ENCODE measurements at regions not wholly inside any gene's neighbourhood (a gene's known extent, or its start where the extent isn't known, plus 50 kb on each side); places are given as distances from the start of the nearest gene placed in this dataset.

- intact Hi-C loops (cut with micrococcal nuclease): no loop called here
- Histone ChIP-seq H3K4me3 (ENCODE audit: control extremely low read depth in 1 of 5, extremely low read depth in 1 of 5, insufficient read depth in 1 of 5, low read depth in 2 of 5, low read length in 4 of 5) (no peak overlapping the region), H3K36me3 (replicated peaks in 1 of 2; ENCODE audit: control extremely low read depth in 1 of 2, control insufficient read depth in 1 of 2, extremely low read depth in 1 of 2, insufficient read depth in 2 of 2, low read length in 1 of 2) (no peaks in the 10 kb centered on the region), H3K79me2 (ENCODE audit: control insufficient read depth, insufficient read depth, low read length) (no peaks in the 10 kb centered on the region), H3K9me3 (ENCODE audit: control extremely low read depth in 1 of 3, control insufficient read depth in 2 of 3, insufficient read depth in 1 of 3, low read length in 2 of 3) (no peaks in the 10 kb centered on the region), H3K27ac (ENCODE audit: low read length in 2 of 2) (no peak overlapping the region), H3K27me3 (replicated peaks in 1 of 4; ENCODE audit: control extremely low read depth in 1 of 4, control insufficient read depth in 3 of 4, insufficient read depth in 4 of 4, low read length in 3 of 4) (no peaks in the 10 kb centered on the region), H3K9ac (ENCODE audit: low read length) (no peak overlapping the region), H3K4me2 (replicated peaks; ENCODE audit: low read depth, low read length, poor library complexity, severe bottlenecking) (no peak overlapping the region), H3K4me1 (ENCODE audit: control insufficient read depth in 2 of 2, insufficient read depth in 2 of 2, low read length in 2 of 2) (no peaks in the 10 kb centered on the region), H2AFZ (ENCODE audit: insufficient read depth, low read depth, low read length, poor library complexity, severe bottlenecking) (no peak overlapping the region), H4K20me1 (ENCODE audit: control insufficient read depth, insufficient read depth, low read length, poor library complexity, severe bottlenecking) (no peaks in the 10 kb centered on the region)
- Mint-ChIP-seq H3K27me3 (no peaks in the 10 kb centered on the region), H3K27ac (no peak overlapping the region), H3K9me3 (ENCODE audit: insufficient read depth) (peaks cover 2% of the 10 kb centered on the region), H3K4me3 (no peak overlapping the region), H3K4me1 (no peaks in the 10 kb centered on the region)
- DNase-seq (no peak), ATAC-seq (ENCODE audit: low read depth) (no peak)
- TF ChIP-seq CTCF (IDR thresholded peaks at IDR 0.05): no peak
- no peak for TF ChIP-seq EZH2 (IDR thresholded peaks at IDR 0.05; ENCODE audit: borderline replicate concordance, insufficient read depth, low read depth, low read length, poor library complexity, severe bottlenecking)
- ChIA-PET CTCF (interaction anchor here (1.0 kb wide), 2 partner anchors 8 to 15 kb away, joined by 3 read pairs; no protein-coding TSS in a partner anchor), POLR2A (no interaction called here)
- 86% methylated on average over 1 of the region's 2 CpGs for WGBS (ENCODE audit: insufficient coverage)
Observed at GRCh38 chr4:126794363-126794762, 838.4 kb upstream of the INTU start.

DNA sequence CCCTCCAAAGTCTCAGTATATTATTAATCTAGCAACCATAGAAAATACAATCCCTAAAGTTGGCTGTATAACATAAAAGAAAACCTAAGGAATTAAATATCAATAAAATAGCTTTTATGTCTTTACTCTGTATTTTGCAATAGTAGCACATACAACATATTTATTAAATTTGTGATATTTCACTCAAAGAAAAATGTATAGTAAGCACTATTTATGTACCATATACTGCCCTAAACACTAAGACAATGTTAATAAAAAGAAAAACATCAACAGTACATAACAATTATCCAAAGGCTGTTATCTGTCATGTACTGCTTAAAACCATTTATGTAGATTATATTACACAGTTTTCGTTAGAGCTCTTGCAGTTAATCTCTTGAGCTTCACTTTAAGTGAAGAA, 834.5 kb upstream of the INTU start:
- no peak overlapping the region for H3K27ac Mint-ChIP-seq
- ChIA-PET CTCF (no interaction called here), POLR2A (no interaction called here)
- no peak overlapping the region for H3K4me3 Mint-ChIP-seq
- intact Hi-C loops (cut with micrococcal nuclease): no loop called here
- H2AFZ ChIP-seq (ENCODE audit: insufficient read depth, low read depth, low read length, poor library complexity, severe bottlenecking): no peak overlapping the region
- no peaks in the 10 kb centered on the region for H3K4me1 ChIP-seq (ENCODE audit: control insufficient read depth in 2 of 2, insufficient read depth in 2 of 2, low read length in 2 of 2)
- no peaks in the 10 kb centered on the region for H3K79me2 ChIP-seq (ENCODE audit: control insufficient read depth, insufficient read depth, low read length)
- H3K27me3 Mint-ChIP-seq: no peaks in the 10 kb centered on the region
- no peaks in the 10 kb centered on the region for H3K27me3 ChIP-seq (replicated peaks in 1 of 4; ENCODE audit: control extremely low read depth in 1 of 4, control insufficient read depth in 3 of 4, insufficient read depth in 4 of 4, low read length in 3 of 4)
- no peaks in the 10 kb centered on the region for H3K36me3 ChIP-seq (replicated peaks in 1 of 2; ENCODE audit: control extremely low read depth in 1 of 2, control insufficient read depth in 1 of 2, extremely low read depth in 1 of 2, insufficient read depth in 2 of 2, low read length in 1 of 2)
- no peak for DNase-seq
- H3K27ac ChIP-seq (ENCODE audit: low read length in 2 of 2): no peak overlapping the region
- H3K9ac ChIP-seq (ENCODE audit: low read length): no peak overlapping the region
- H3K4me3 ChIP-seq (ENCODE audit: control extremely low read depth in 1 of 5, extremely low read depth in 1 of 5, insufficient read depth in 1 of 5, low read depth in 2 of 5, low read length in 4 of 5): no peak overlapping the region
- no peaks in the 10 kb centered on the region for H3K4me1 Mint-ChIP-seq
- H3K9me3 ChIP-seq (ENCODE audit: control extremely low read depth in 1 of 3, control insufficient read depth in 2 of 3, insufficient read depth in 1 of 3, low read length in 2 of 3): no peaks in the 10 kb centered on the region
- WGBS (ENCODE audit: insufficient coverage): no CpG with 5 or more reads among the region's 1 CpG
- TF ChIP-seq EZH2 (IDR thresholded peaks at IDR 0.05; ENCODE audit: borderline replicate concordance, insufficient read depth, low read depth, low read length, poor library complexity, severe bottlenecking) (no peak), CTCF (IDR thresholded peaks at IDR 0.05) (no peak)
- no peaks in the 10 kb centered on the region for H4K20me1 ChIP-seq (ENCODE audit: control insufficient read depth, insufficient read depth, low read length, poor library complexity, severe bottlenecking)
- no peak overlapping the region for H3K4me2 ChIP-seq (replicated peaks; ENCODE audit: low read depth, low read length, poor library complexity, severe bottlenecking)
- peaks cover 2% of the 10 kb centered on the region for H3K9me3 Mint-ChIP-seq (ENCODE audit: insufficient read depth)
- no peak for ATAC-seq (ENCODE audit: low read depth)

Data from B cell (primary cell).